ENCODE measurements at regions not wholly inside any gene's neighbourhood (a gene's known extent, or its start where the extent isn't known, plus 50 kb on each side); places are given as distances from the start of the nearest gene placed in this dataset.

- ATAC-seq (ENCODE audit: low FRiP score) (no peak), DNase-seq (ENCODE audit: low spot score) (no peak)
- no peak for TF ChIP-seq CTCF (IDR thresholded peaks at IDR 0.05)
These were observed 93.4 kb downstream of the DIO2 start for GRCh38 chr14:80117876-80118275.

- TF ChIP-seq CTCF (IDR thresholded peaks at IDR 0.05) = no peak
- DNase-seq (ENCODE audit: low spot score) = no peak
- ATAC-seq (ENCODE audit: low FRiP score) = no peak
These were observed 95.1 kb downstream of the DIO2 start for GRCh38 chr14:80116157-80116556.

- ATAC-seq (ENCODE audit: low FRiP score) = no peak
- no peak for DNase-seq (ENCODE audit: low spot score)
- no peak for TF ChIP-seq CTCF (IDR thresholded peaks at IDR 0.05)
These were observed 100.6 kb downstream of the DIO2 start for GRCh38 chr14:80110721-80111120.

- no peak for ATAC-seq (ENCODE audit: low FRiP score)
- no peak for DNase-seq (ENCODE audit: low spot score)
- no peak for TF ChIP-seq CTCF (IDR thresholded peaks at IDR 0.05)
These were observed 102.2 kb downstream of the DIO2 start for GRCh38 chr14:80109055-80109454.

- DNase-seq (ENCODE audit: low spot score) (no peak), ATAC-seq (ENCODE audit: low FRiP score) (no peak)
- no peak for TF ChIP-seq CTCF (IDR thresholded peaks at IDR 0.05)
These were observed 102.9 kb downstream of the DIO2 start for GRCh38 chr14:80108430-80108829.

- ATAC-seq (ENCODE audit: low FRiP score) (no peak), DNase-seq (ENCODE audit: low spot score) (no peak)
- no peak for TF ChIP-seq CTCF (IDR thresholded peaks at IDR 0.05)
These were observed 105.8 kb downstream of the DIO2 start for GRCh38 chr14:80105488-80105994.

- no peak for ATAC-seq (ENCODE audit: low FRiP score)
- no peak for DNase-seq (ENCODE audit: low spot score)
- TF ChIP-seq CTCF (IDR thresholded peaks at IDR 0.05) = no peak
These were observed 109.5 kb downstream of the DIO2 start for GRCh38 chr14:80101835-80102234.
